ENCODE measurements at regions not wholly inside any gene's neighbourhood (a gene's known extent, or its start where the extent isn't known, plus 50 kb on each side); places are given as distances from the start of the nearest gene placed in this dataset.

DNA sequence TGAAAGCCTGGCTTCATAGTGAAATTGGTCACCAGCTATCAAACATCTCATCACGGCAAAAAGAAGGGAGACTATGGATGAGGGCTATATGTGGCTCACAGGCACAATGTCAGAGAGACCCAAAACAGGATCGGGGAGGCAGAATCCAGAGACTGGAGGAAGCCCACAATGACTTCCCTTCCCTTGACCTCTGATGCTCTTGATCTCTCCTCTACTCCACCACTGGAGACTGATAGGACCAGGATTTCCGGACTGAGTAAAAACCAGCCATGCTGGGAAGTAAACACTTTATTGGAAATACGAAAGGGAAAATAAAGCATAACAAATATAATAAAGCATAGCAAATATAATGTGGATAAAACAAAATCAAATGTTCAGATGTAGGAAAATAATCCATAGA, 597.3 kb downstream of the UTRN start:
- no peaks in the 10 kb centered on the region for H3K4me1 ChIP-seq (ENCODE audit: control insufficient read depth, insufficient read depth, low read length)
- H3K9me3 ChIP-seq (ENCODE audit: control insufficient read depth, insufficient read depth, low read length), result no peaks in the 10 kb centered on the region
- no peaks in the 10 kb centered on the region for H3K36me3 ChIP-seq (ENCODE audit: control insufficient read depth, insufficient read depth, low read length)

DNA sequence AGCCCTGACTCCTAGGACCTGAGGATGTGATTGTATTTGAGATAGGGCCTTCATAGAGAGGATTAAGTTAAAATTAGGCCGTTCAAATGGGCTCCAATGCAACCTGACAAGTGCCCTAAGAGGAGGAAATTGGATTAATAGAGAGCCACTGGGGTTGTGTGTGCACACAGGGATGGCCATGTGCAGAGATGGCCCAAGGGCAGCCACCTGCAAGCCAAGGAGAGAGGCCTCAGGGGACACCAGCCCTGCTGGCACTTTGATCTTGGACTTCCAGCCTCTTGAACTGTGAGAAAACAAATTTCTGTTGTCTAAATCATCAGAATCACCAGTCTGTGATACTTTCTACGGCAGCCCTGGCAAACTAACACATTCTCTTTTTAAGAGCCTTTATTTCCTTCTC, 598.8 kb downstream of the UTRN start:
- Histone ChIP-seq H3K4me1 (ENCODE audit: control insufficient read depth, insufficient read depth, low read length) (no peaks in the 10 kb centered on the region), H3K27me3 (ENCODE audit: control insufficient read depth, insufficient read depth, low read length) (no peaks in the 10 kb centered on the region), H3K9me3 (ENCODE audit: control insufficient read depth, insufficient read depth, low read length) (no peaks in the 10 kb centered on the region), H3K4me3 (ENCODE audit: low read depth, low read length) (no peak overlapping the region), H3K9ac (ENCODE audit: low read depth, low read length) (no peak overlapping the region), H3K36me3 (ENCODE audit: control insufficient read depth, insufficient read depth, low read length) (no peaks in the 10 kb centered on the region)

More for the DNA sequence above, 597.3 kb downstream of the UTRN start:
- no peak overlapping the region for H3K4me3 ChIP-seq (ENCODE audit: low read depth, low read length)
- no peaks in the 10 kb centered on the region for H3K27me3 ChIP-seq (ENCODE audit: control insufficient read depth, insufficient read depth, low read length)
- H3K9ac ChIP-seq (ENCODE audit: low read depth, low read length), result no peak overlapping the region

DNA sequence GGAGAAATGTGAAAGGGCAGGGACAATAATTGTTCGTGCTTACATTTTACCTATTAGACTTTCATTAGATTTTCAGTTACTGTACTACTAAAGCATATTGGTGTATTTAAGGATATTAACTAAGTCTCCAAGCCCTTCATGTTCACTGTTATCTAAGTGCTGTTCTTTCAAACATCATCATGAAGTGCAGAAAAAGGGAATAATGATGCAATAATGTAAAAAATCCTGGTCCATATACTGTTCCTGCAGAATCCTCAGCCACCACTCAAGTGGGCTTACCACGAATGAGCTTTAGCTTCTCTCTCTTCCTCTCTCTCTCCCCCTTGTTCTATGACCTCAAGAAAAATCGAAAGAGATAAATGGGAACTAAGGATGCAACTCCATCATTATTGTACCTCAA, 600.7 kb downstream of the UTRN start:
- H3K4me1 ChIP-seq (ENCODE audit: control insufficient read depth, insufficient read depth, low read length), result no peaks in the 10 kb centered on the region
- no peaks in the 10 kb centered on the region for H3K36me3 ChIP-seq (ENCODE audit: control insufficient read depth, insufficient read depth, low read length)
- no peaks in the 10 kb centered on the region for H3K27me3 ChIP-seq (ENCODE audit: control insufficient read depth, insufficient read depth, low read length)
- no peak overlapping the region for H3K4me3 ChIP-seq (ENCODE audit: low read depth, low read length)
- no peak overlapping the region for H3K9ac ChIP-seq (ENCODE audit: low read depth, low read length)
- H3K9me3 ChIP-seq (ENCODE audit: control insufficient read depth, insufficient read depth, low read length), result no peaks in the 10 kb centered on the region

DNA sequence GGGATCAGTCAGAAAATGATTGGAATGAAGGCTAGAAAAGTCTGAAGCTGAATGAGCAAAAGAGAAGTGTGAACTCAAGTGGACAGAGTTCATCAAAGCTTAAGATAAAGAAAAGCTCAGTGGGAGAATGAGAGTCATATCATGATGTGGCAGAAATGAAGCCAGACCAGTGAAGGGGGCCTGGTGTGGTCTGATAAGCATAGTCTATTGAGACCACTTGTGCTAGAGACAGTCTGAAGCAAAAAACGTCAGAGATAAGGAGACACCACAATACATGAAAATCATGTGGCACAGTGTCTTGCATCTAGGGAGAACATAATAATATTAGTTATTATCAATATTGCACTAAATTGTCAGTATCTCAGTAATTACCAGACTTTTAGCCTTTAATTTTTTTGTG, 601.5 kb downstream of the UTRN start:
- Histone ChIP-seq H3K9me3 (ENCODE audit: control insufficient read depth, insufficient read depth, low read length) (no peaks in the 10 kb centered on the region), H3K4me3 (ENCODE audit: low read depth, low read length) (no peak overlapping the region), H3K36me3 (ENCODE audit: control insufficient read depth, insufficient read depth, low read length) (no peaks in the 10 kb centered on the region), H3K9ac (ENCODE audit: low read depth, low read length) (no peak overlapping the region), H3K4me1 (ENCODE audit: control insufficient read depth, insufficient read depth, low read length) (no peaks in the 10 kb centered on the region), H3K27me3 (ENCODE audit: control insufficient read depth, insufficient read depth, low read length) (no peaks in the 10 kb centered on the region)

DNA sequence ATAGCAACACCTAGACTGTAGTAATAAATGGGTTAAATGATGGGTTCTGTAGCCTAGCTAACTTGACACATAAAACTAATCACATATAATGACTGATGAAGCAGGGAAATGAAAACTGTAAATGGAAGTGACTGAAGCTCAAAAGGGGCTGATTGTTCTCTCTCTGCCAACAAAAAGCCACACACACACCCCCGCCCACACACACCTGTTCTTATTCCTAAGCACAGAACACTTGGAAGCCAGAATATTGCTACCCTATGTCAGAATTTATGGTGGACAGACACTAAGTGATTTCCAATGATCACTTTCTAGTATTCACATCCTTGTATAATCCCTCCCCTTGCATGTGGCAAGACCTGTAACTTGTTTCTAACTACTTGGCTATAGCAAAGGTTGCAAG, 603.5 kb downstream of the UTRN start:
- Histone ChIP-seq H3K4me1 (ENCODE audit: control insufficient read depth, insufficient read depth, low read length) (no peaks in the 10 kb centered on the region), H3K9ac (ENCODE audit: low read depth, low read length) (no peak overlapping the region), H3K27me3 (ENCODE audit: control insufficient read depth, insufficient read depth, low read length) (no peaks in the 10 kb centered on the region), H3K36me3 (ENCODE audit: control insufficient read depth, insufficient read depth, low read length) (no peaks in the 10 kb centered on the region), H3K4me3 (ENCODE audit: low read depth, low read length) (no peak overlapping the region), H3K9me3 (ENCODE audit: control insufficient read depth, insufficient read depth, low read length) (no peaks in the 10 kb centered on the region)

DNA sequence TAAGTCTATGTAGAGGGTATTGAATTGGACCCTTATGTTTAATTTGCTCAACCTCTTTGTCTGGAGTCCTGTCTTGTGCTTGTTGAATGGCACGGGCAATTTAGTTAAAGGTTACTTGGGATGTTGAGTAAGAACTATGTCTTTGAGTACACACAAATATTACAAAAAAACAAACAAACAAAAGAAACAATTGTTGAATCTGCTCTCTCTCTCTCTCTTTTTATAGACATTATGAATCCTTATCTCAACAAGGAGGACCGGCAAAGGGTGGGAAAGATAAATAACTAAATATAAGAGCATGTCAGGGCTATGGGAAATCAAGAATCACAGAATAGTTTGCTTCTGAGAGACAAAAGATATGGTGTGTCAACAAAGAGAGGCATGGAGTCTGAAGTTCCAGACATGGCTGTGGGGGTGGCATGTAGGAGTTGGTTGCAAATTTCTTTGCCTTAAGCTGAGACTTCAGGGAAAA, 608.6 kb downstream of the UTRN start:
- H3K9me3 ChIP-seq (ENCODE audit: control insufficient read depth, insufficient read depth, low read length), result no peaks in the 10 kb centered on the region
- H3K36me3 ChIP-seq (ENCODE audit: control insufficient read depth, insufficient read depth, low read length), result no peaks in the 10 kb centered on the region
- H3K4me1 ChIP-seq (ENCODE audit: control insufficient read depth, insufficient read depth, low read length), result peaks cover 9% of the 10 kb centered on the region
- no peak overlapping the region for H3K4me3 ChIP-seq (ENCODE audit: low read depth, low read length)
- H3K27me3 ChIP-seq (ENCODE audit: control insufficient read depth, insufficient read depth, low read length), result peaks cover 3% of the 10 kb centered on the region
- no peak overlapping the region for H3K9ac ChIP-seq (ENCODE audit: low read depth, low read length)

DNA sequence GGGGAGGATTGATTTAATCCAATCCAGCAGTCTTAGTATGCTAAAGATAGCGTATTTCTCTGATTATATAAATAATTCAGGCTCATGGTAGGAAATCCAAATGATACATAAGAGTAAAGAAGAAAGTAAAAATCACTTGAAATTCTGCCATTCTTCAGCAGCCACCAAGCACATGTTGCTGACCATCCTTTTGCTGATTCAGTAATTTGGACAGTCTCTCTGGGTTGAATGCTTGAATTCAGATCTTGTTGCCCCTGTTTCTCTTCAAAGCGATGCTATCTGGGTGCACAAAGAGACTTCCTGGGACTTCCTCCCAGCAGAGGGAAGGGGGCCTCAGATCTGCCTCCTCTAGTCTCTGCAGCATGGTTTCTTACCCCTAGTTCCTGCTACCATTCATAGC, 609.1 kb downstream of the UTRN start:
- H3K9ac ChIP-seq (ENCODE audit: low read depth, low read length), result no peak overlapping the region
- peaks cover 9% of the 10 kb centered on the region for H3K4me1 ChIP-seq (ENCODE audit: control insufficient read depth, insufficient read depth, low read length)
- peaks cover 3% of the 10 kb centered on the region for H3K27me3 ChIP-seq (ENCODE audit: control insufficient read depth, insufficient read depth, low read length)
- no peaks in the 10 kb centered on the region for H3K9me3 ChIP-seq (ENCODE audit: control insufficient read depth, insufficient read depth, low read length)
- H3K4me3 ChIP-seq (ENCODE audit: low read depth, low read length), result no peak overlapping the region
- H3K36me3 ChIP-seq (ENCODE audit: control insufficient read depth, insufficient read depth, low read length), result no peaks in the 10 kb centered on the region

DNA sequence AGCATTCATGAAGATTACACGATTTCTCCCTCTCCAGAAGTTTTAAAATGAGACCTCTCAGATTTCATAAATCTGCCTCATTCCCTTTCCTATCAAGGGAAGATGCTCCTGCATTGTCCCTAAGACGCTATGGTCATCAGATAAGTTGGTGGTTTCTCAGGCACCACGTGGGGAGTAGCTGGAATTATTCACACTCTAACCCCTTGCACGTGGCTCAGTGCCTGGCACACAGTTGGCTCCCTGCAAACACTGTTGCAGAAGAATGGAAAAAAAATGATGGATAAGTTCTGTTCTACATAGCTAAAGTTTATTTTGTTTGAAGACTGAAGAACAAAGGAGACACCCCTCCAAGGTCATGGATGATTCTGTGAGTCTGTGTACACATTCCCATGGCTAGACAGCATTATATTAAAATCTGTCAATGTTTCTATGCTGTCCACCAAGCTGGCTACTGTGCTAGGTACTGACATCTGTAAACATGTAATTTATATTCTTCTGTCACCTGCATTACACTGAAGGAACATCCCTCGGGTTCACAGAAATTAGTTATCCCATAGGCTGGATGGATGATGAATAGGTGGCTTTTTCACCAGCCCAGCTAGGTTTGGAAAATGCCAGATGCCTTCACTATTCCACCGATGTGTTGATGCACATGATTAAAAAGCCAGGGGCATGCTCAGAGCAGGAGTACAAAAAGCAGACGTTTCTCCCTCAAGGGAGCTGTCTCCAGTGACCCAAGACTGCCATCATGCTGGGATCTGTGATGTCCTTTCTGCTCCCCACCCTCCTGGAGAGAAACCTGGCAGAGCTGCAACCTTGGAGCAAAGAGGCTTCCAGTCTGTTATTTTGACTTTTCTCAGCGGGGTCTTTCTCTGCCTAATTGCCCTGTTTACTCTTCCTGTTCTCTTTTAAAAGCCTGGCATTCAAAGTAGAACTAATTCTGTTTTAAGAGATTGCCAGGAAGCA, 610.5 kb downstream of the UTRN start:
- Histone ChIP-seq H3K4me3 (ENCODE audit: low read depth, low read length) (no peak overlapping the region), H3K4me1 (ENCODE audit: control insufficient read depth, insufficient read depth, low read length) (peaks cover 9% of the 10 kb centered on the region), H3K9me3 (ENCODE audit: control insufficient read depth, insufficient read depth, low read length) (no peaks in the 10 kb centered on the region), H3K36me3 (ENCODE audit: control insufficient read depth, insufficient read depth, low read length) (no peaks in the 10 kb centered on the region), H3K27me3 (ENCODE audit: control insufficient read depth, insufficient read depth, low read length) (peaks cover 3% of the 10 kb centered on the region), H3K9ac (ENCODE audit: low read depth, low read length) (no peak overlapping the region)

DNA sequence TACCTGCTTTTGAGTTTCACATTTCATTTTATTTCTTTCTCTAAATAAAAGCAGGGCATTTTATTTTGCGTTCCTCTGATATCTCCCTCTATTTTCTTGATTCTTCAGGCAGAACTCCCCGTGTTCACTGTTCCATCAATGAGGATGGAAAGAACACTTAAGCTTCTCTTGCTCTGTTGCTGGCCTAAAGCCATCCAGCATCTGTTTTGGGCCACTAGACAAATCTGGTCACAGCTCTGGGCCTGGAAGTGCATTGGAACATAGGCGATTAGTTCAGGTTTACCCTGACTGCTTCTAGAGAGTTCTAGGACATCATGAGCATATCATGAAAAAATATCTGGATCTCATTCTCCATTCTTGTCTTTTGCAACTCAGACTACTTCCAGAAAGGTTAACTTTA, 611.2 kb downstream of the UTRN start:
- Histone ChIP-seq H3K4me3 (ENCODE audit: low read depth, low read length) (no peak overlapping the region), H3K4me1 (ENCODE audit: control insufficient read depth, insufficient read depth, low read length) (peaks cover 9% of the 10 kb centered on the region), H3K27me3 (ENCODE audit: control insufficient read depth, insufficient read depth, low read length) (peaks cover 3% of the 10 kb centered on the region), H3K9ac (ENCODE audit: low read depth, low read length) (no peak overlapping the region), H3K9me3 (ENCODE audit: control insufficient read depth, insufficient read depth, low read length) (no peaks in the 10 kb centered on the region), H3K36me3 (ENCODE audit: control insufficient read depth, insufficient read depth, low read length) (no peaks in the 10 kb centered on the region)

DNA sequence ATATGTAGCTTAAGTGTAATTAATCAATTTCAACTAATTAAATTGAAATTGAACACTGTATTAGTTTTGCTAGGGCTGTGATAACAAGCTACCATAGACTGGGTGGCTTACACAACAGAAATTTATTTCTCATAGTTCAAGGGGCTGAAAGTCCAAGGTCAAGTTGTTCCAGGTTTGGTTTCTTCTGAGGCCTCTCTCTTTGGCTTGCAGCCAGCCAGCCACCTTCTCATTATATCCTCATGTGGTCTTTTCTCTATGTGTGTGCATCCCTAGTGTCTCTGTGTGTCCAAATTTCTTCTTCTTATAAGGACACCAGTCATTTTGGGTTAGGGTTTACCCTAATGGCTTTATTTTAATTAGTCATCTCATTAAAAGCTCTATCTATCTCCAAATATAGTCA, 611.7 kb downstream of the UTRN start:
- no peaks in the 10 kb centered on the region for H3K36me3 ChIP-seq (ENCODE audit: control insufficient read depth, insufficient read depth, low read length)
- H3K9me3 ChIP-seq (ENCODE audit: control insufficient read depth, insufficient read depth, low read length), result no peaks in the 10 kb centered on the region
- H3K4me1 ChIP-seq (ENCODE audit: control insufficient read depth, insufficient read depth, low read length), result peaks cover 9% of the 10 kb centered on the region
- no peak overlapping the region for H3K4me3 ChIP-seq (ENCODE audit: low read depth, low read length)
- peaks cover 3% of the 10 kb centered on the region for H3K27me3 ChIP-seq (ENCODE audit: control insufficient read depth, insufficient read depth, low read length)
- H3K9ac ChIP-seq (ENCODE audit: low read depth, low read length), result no peak overlapping the region

DNA sequence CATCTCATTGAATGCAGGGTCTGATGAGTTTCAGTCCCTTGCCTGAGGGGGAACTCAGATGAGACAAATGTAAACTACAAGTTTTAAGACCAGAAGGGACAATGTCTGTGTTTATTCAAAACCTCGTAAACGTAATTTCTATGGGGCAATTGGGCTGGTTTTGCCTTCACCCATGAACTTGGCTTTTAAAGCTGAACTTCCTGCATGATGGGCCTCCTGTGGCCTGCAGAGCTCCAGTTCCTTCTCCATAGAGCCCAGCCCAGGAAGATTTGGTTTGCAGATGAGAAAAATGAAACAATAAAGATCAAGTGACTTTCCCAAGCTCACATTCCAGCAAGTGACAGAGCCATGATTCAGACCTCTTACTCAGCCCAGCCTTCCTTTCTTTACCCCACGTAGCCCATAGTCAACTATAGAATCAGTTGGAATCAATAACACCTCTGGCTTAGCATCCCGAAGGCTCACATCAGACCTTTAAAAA, 612.3 kb downstream of the UTRN start:
- H3K4me1 ChIP-seq (ENCODE audit: control insufficient read depth, insufficient read depth, low read length), result peaks cover 9% of the 10 kb centered on the region
- peaks cover 3% of the 10 kb centered on the region for H3K27me3 ChIP-seq (ENCODE audit: control insufficient read depth, insufficient read depth, low read length)
- H3K4me3 ChIP-seq (ENCODE audit: low read depth, low read length), result no peak overlapping the region
- H3K36me3 ChIP-seq (ENCODE audit: control insufficient read depth, insufficient read depth, low read length), result no peaks in the 10 kb centered on the region
- no peak overlapping the region for H3K9ac ChIP-seq (ENCODE audit: low read depth, low read length)
- H3K9me3 ChIP-seq (ENCODE audit: control insufficient read depth, insufficient read depth, low read length), result no peaks in the 10 kb centered on the region

DNA sequence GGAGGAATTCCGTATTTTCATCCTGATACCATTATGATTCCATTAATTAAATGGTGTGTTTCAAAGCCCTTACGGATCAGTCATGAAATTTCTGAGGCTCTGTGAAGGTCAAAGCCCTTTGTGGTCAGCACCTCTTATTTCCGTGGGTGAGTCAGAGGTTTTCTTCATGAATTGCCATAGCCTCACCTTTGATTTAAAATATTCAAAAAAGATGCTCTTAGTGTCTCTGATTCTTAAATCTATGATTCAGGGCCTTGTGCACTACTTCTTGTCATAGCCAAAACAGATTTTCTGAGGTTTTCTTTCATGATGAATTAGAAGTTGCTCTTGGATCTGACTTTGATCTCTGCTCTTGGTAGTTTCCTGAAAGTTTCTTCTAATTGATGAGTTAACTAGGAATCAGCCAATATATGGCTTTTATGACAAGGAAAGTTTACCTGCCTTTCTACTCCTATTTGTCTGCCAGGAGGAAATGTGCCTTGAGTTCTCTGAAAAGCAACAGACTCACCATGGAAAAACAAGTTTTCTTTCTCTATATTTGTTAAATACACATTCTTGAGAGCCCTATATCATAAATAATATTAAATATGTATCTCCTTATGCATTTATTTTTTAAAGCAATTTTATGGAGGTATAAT, 613.0 kb downstream of the UTRN start:
- H3K27me3 ChIP-seq (ENCODE audit: control insufficient read depth, insufficient read depth, low read length), result peaks cover 3% of the 10 kb centered on the region
- no peaks in the 10 kb centered on the region for H3K36me3 ChIP-seq (ENCODE audit: control insufficient read depth, insufficient read depth, low read length)
- H3K9ac ChIP-seq (ENCODE audit: low read depth, low read length), result no peak overlapping the region
- peaks cover 9% of the 10 kb centered on the region for H3K4me1 ChIP-seq (ENCODE audit: control insufficient read depth, insufficient read depth, low read length)
- H3K9me3 ChIP-seq (ENCODE audit: control insufficient read depth, insufficient read depth, low read length), result peaks cover 2% of the 10 kb centered on the region
- no peak overlapping the region for H3K4me3 ChIP-seq (ENCODE audit: low read depth, low read length)
